ENCODE measurements at regions not wholly inside any gene's neighbourhood (a gene's known extent, or its start where the extent isn't known, plus 50 kb on each side); places are given as distances from the start of the nearest gene placed in this dataset.

GRCh38 chr2:16171425-16171920, 231.1 kb downstream of the MYCN start (continued):
- TF ChIP-seq CHD7 (IDR thresholded peaks at IDR 0.05; ENCODE audit: insufficient replicate concordance, low read length) (no peak), CHD1 (IDR thresholded peaks at IDR 0.05; ENCODE audit: low read depth, low read length) (no peak), SP1 (IDR thresholded peaks at IDR 0.05; ENCODE audit: low read depth, low read length) (no peak), FOSL1 (IDR thresholded peaks at IDR 0.05; ENCODE audit: insufficient read depth, low read depth, low read length) (no peak), RFX5 (IDR thresholded peaks at IDR 0.05; ENCODE audit: borderline replicate concordance, low read depth, low read length) (no peak), SAP30 (IDR thresholded peaks at IDR 0.05; ENCODE audit: insufficient read depth, insufficient replicate concordance, low read length) (no peak), POLR2A (IDR thresholded peaks at IDR 0.05; ENCODE audit: control extremely low read depth in 1 of 2, low read depth in 2 of 2, low read length in 2 of 2) (no peak), TBP (IDR thresholded peaks at IDR 0.05; ENCODE audit: low read depth, low read length) (no peak), BCL11A (IDR thresholded peaks at IDR 0.05; ENCODE audit: low read depth in 2 of 2, low read length in 2 of 2) (no peak), BACH1 (IDR thresholded peaks at IDR 0.05; ENCODE audit: low read length) (no peak), EZH2 (IDR thresholded peaks at IDR 0.05; ENCODE audit: low read depth, low read length, severe bottlenecking) (no peak), CEBPB (IDR thresholded peaks at IDR 0.05; ENCODE audit: low read depth, low read length) (no peak), SIN3A (conservative IDR thresholded peaks at IDR 0.05 in 1 of 2, IDR thresholded peaks at IDR 0.05 in 1 of 2; ENCODE audit: low read depth in 1 of 2, low read length in 2 of 2) (no peak)

All from H1 (cell line).